GM12878 (cell line): ENCODE measurements at regions not wholly inside any gene's neighbourhood (a gene's known extent, or its start where the extent isn't known, plus 50 kb on each side); places are given as distances from the start of the nearest gene placed in this dataset.

Experiments
- ATAC-seq: fragments of 200-7000 bp; cut with Tn5 transposase; 3 replicates; pipeline ENCODE4 v1.9.1; 2020; ENCODE audit warnings: mild to moderate bottlenecking, moderate library complexity
- BruUV-seq: library from RNA; stranded (reverse); fragments of 400-500 nt; replicated peaks from 2 replicates; lab custom pipeline; 2021; lab: Mats Ljungman, UMichigan
- CTCF ChIA-PET: fragments of 300-600 bp; sonication (Branson Sonifier 250); formaldehyde crosslinking; extraction: SDS; loops from one replicate; lab custom pipeline; 2021; ENCODE audit warnings: inconsistent platforms; lab: Yijun Ruan, JAX
- POLR2A ChIA-PET: fragments of 350-600 bp; formaldehyde crosslinking; extraction: SDS; loops from one replicate; lab custom pipeline; 2021; ENCODE audit warnings: inconsistent platforms; lab: Charles Lee
- RAD21 ChIA-PET: fragments of 300-600 bp; sonication (Branson Sonifier 250); formaldehyde crosslinking; loops from one replicate; lab custom pipeline; 2023; ENCODE audit warnings: antibody characterized with exemption; ENCODE audit not compliant: unreplicated experiment; lab: Charles Lee
- SMC1A ChIA-PET: fragments of 300-600 bp; sonication (Branson Sonifier 250); formaldehyde crosslinking; loops from one replicate; lab custom pipeline; 2023; ENCODE audit not compliant: unreplicated experiment, uncharacterized antibody; lab: Charles Lee
- DNase-seq: peaks from one replicate; pipeline ENCODE4 v3.0.0-alpha.2; 2011; ENCODE audit warnings: low read depth, low spot score
- FAIRE-seq: peaks from 3 replicates; lab custom pipeline; 2011; peaks lifted over from hg19 to GRCh38; lab: Jason Lieb, UNC
- H2AFZ ChIP-seq: 2 replicates; pipeline ENCODE4 v1.6.0; 2011; ENCODE audit warnings: low read depth, low read length, control low read depth; ENCODE audit not compliant: control insufficient read depth
- H3K27ac ChIP-seq: 2 replicates; pipeline ENCODE4 v1.5.1; 2011; ENCODE audit warnings: control low read depth; ENCODE audit not compliant: control insufficient read depth, insufficient read depth
- H3K27me3 ChIP-seq, 2 experiments: replicated peaks in 1 of 2; 2 replicates each; pipeline versions ENCODE4 v1.6.0 to v1.6.1; 2011; ENCODE audit warnings: low read length in 1 of 2; ENCODE audit not compliant: control insufficient read depth in 2 of 2, insufficient read depth in 2 of 2
- H3K36me3 ChIP-seq, 2 experiments: 2 replicates each; pipeline ENCODE4 v1.5.1; 2011; ENCODE audit warnings: low read length in 1 of 2; ENCODE audit not compliant: control insufficient read depth in 2 of 2, insufficient read depth in 2 of 2
- H3K4me1 ChIP-seq: 2 replicates; pipeline ENCODE4 v1.6.1; 2011; ENCODE audit warnings: mild to moderate bottlenecking, low read length, moderate library complexity, mixed read lengths; ENCODE audit not compliant: control insufficient read depth, insufficient read depth
- H3K4me2 ChIP-seq: 2 replicates; pipeline ENCODE4 v1.6.0; 2011; ENCODE audit warnings: control low read depth; ENCODE audit not compliant: control insufficient read depth, insufficient read depth
- H3K4me3 ChIP-seq: fragments of 200-600 bp; sonication (generic); 2 replicates; pipeline ENCODE4 v1.5.1; 2016
- H3K79me2 ChIP-seq: 2 replicates; pipeline ENCODE4 v1.6.0; 2011; ENCODE audit warnings: low read length; ENCODE audit not compliant: control insufficient read depth, insufficient read depth
- H3K9ac ChIP-seq: 2 replicates; pipeline ENCODE4 v1.8.0; 2011; ENCODE audit warnings: low read length, control low read depth, mixed read lengths; ENCODE audit not compliant: control insufficient read depth, insufficient read depth
- H3K9me3 ChIP-seq: replicated peaks from 3 replicates; pipeline ENCODE4 v1.5.1; 2011; ENCODE audit warnings: mild to moderate bottlenecking, low read length; ENCODE audit not compliant: control insufficient read depth, insufficient read depth
- H4K20me1 ChIP-seq: 2 replicates; pipeline ENCODE4 v1.6.0; 2011; ENCODE audit not compliant: control insufficient read depth, insufficient read depth
- BRCA1 ChIP-seq: IDR thresholded peaks from 2 replicates; pipeline ENCODE4 v1.6.1; 2011; ENCODE audit warnings: low read depth, low read length, improper control_type of control experiment
- EZH2 ChIP-seq: IDR thresholded peaks from 2 replicates; pipeline ENCODE4 v1.6.1; 2012; ENCODE audit warnings: low read depth, mild to moderate bottlenecking, control low read depth, inconsistent platforms, low read length, borderline replicate concordance; ENCODE audit not compliant: control insufficient read depth
- GABPA ChIP-seq: IDR thresholded peaks from 2 replicates; pipeline ENCODE4 v1.6.1; 2014; ENCODE audit warnings: antibody characterized with exemption, low read depth, mild to moderate bottlenecking, inconsistent platforms
- IKZF2 ChIP-seq, 2 experiments: fragments of 450-650 bp; IDR thresholded peaks; 2 replicates each; pipeline ENCODE4 v1.6.1; 2017; ENCODE audit warnings: mild to moderate bottlenecking in 2 of 2, moderate library complexity in 2 of 2
- MTA3 ChIP-seq: IDR thresholded peaks from 2 replicates; pipeline ENCODE4 v1.6.1; 2012; ENCODE audit warnings: low read length, inconsistent platforms, borderline replicate concordance
- MYB ChIP-seq: fragments of 150-350 bp; IDR thresholded peaks from 2 replicates; pipeline ENCODE4 v1.6.1; 2014; ENCODE audit warnings: mild to moderate bottlenecking, low read depth, low read length, borderline replicate concordance
- NFIC ChIP-seq: IDR thresholded peaks from 2 replicates; pipeline ENCODE4 v1.6.1; 2012; ENCODE audit warnings: low read depth, mild to moderate bottlenecking, inconsistent platforms, low read length, moderate library complexity
- NRF1 ChIP-seq: conservative IDR thresholded peaks from 2 replicates; pipeline ENCODE4 v1.6.1; 2011; ENCODE audit warnings: mild to moderate bottlenecking, low read depth, low read length, improper control_type of control experiment
- RELB ChIP-seq: fragments of 450-650 bp; IDR thresholded peaks from 2 replicates; pipeline ENCODE4 v1.6.1; 2017; ENCODE audit warnings: low read depth, mild to moderate bottlenecking, moderate library complexity
- RFX5 ChIP-seq: IDR thresholded peaks from 2 replicates; pipeline ENCODE4 v1.6.1; 2011; ENCODE audit warnings: low read depth, low read length, improper control_type of control experiment
- SKIL ChIP-seq: fragments of 450-650 bp; IDR thresholded peaks from 2 replicates; pipeline ENCODE4 v1.6.1; 2017; ENCODE audit warnings: mild to moderate bottlenecking, low read depth, inconsistent platforms; ENCODE audit not compliant: poor library complexity, severe bottlenecking
- TBL1XR1 ChIP-seq: IDR thresholded peaks from 2 replicates; pipeline ENCODE4 v1.6.1; 2012; ENCODE audit warnings: low read depth, low read length, improper control_type of control experiment
- TCF3 ChIP-seq: IDR thresholded peaks from 2 replicates; pipeline ENCODE4 v1.6.1; 2012; ENCODE audit warnings: low read depth, mild to moderate bottlenecking, low read length, borderline replicate concordance; ENCODE audit not compliant: insufficient read depth
- ZBTB4 ChIP-seq: fragments of 450-650 bp; formaldehyde crosslinking; IDR thresholded peaks from 2 replicates; pipeline ENCODE4 v1.4.0; 2022; ENCODE audit warnings: mild to moderate bottlenecking, moderate library complexity
- ZNF622 ChIP-seq: fragments of 450-650 bp; IDR thresholded peaks from 2 replicates; pipeline ENCODE4 v1.6.1; 2017; ENCODE audit warnings: mild to moderate bottlenecking, inconsistent platforms
- ZZZ3 ChIP-seq: IDR thresholded peaks from 2 replicates; pipeline ENCODE4 v1.6.1; 2011; ENCODE audit warnings: low read depth; ENCODE audit not compliant: control insufficient read depth, insufficient read length
- WGBS: methylation state at CpG from one replicate; pipeline ENCODE4 v1.1.6; 2016; ENCODE audit warnings: low lambda C conversion rate; ENCODE audit not compliant: insufficient replicate concordance, insufficient coverage; ENCODE audit errors: missing lambda C conversion rate; 5-methylcytosine and 5-hydroxymethylcytosine counted together
- in situ Hi-C: fragments of 300-500 bp; cut with MboI; formaldehyde crosslinking; loops from 9 replicates; pipeline ENCODE4 v1.14.3; 2018; ENCODE audit warnings: mixed read lengths
- intact Hi-C: fragments of 100-400 bp; cut with micrococcal nuclease; formaldehyde crosslinking; loops from one replicate; pipeline ENCODE4 v1.14.2; 2022; ENCODE audit not compliant: unreplicated experiment

- H3K4me2 ChIP-seq, result no peak overlapping the region
- no peaks in the 10 kb centered on the region for H3K36me3 ChIP-seq
- no peaks in the 10 kb centered on the region for H3K9me3 ChIP-seq
- RAD21 ChIA-PET, result interaction anchor here (0.7 to 3.0 kb wide), 3 partner anchors 20 to 86 kb away, joined by 4 to 16 read pairs (median 13); partner anchors contain the start of gene KLF6
- no peak overlapping the region for H3K9ac ChIP-seq
- ATAC-seq, result no peak
- 99% methylated on average over 5 of the region's 6 CpGs for WGBS
- BruUV-seq, result no TSS peak
- H4K20me1 ChIP-seq, result no peaks in the 10 kb centered on the region
- H3K4me3 ChIP-seq, result no peak overlapping the region
- intact Hi-C loops, result no loop called here
- SMC1A ChIA-PET, result interaction anchor here (0.6 to 13.6 kb wide), 10 partner anchors 9 to 90 kb away, joined by 3 to 295 read pairs (median 6); no protein-coding TSS in a partner anchor
- H2AFZ ChIP-seq, result no peak overlapping the region
- H3K27ac ChIP-seq, result no peak overlapping the region
- POLR2A ChIA-PET, result interaction anchor here (0.6 to 1.8 kb wide), 3 partner anchors 18 to 88 kb away, joined by 3 to 6 read pairs (median 4); partner anchors contain the start of gene KLF6
- H3K4me1 ChIP-seq, result peaks cover 54% of the 10 kb centered on the region
- FAIRE-seq, result no peak
- CTCF ChIA-PET, result interaction anchor here (1.2 to 1.3 kb wide), 2 partner anchors 60 to 275 kb away, joined by 4 read pairs; no protein-coding TSS in a partner anchor
- H3K79me2 ChIP-seq, result no peaks in the 10 kb centered on the region
- DNase-seq, result no peak
- in situ Hi-C loops, result no loop called here
- no peaks in the 10 kb centered on the region for H3K27me3 ChIP-seq
- TF ChIP-seq TBL1XR1, result no peak
- TF ChIP-seq ZNF622, result no peak
- no peak for TF ChIP-seq NFIC
- TF ChIP-seq BRCA1, result no peak
- TF ChIP-seq RFX5, result no peak
- no peak for TF ChIP-seq GABPA
- no peak for TF ChIP-seq IKZF2 (IDR thresholded peaks at IDR 0.05)
- no peak for TF ChIP-seq EZH2
- TF ChIP-seq MTA3, result no peak
- TF ChIP-seq TCF3, result no peak
- no peak for TF ChIP-seq SKIL
- no peak for TF ChIP-seq NRF1
- TF ChIP-seq ZBTB4 (CRISPR knock-in tag), result no peak
- no peak for TF ChIP-seq ZZZ3
- TF ChIP-seq RELB, result no peak
- no peak for TF ChIP-seq MYB
Measured at GRCh38 chr10:3871424-3871996, 86.5 kb upstream of the KLF6 start.
